SK-N-MC (cell line): ENCODE measurements at regions not wholly inside any gene's neighbourhood (a gene's known extent, or its start where the extent isn't known, plus 50 kb on each side); places are given as distances from the start of the nearest gene placed in this dataset.

Source experiments
- EZH2 ChIP-seq: fragments of 200-600 bp; sonication (generic); IDR thresholded peaks from one replicate; pipeline ENCODE4 v1.6.1; 2017; ENCODE audit warnings: antibody characterized with exemption
- POLR2AphosphoS5 ChIP-seq: IDR thresholded peaks from 2 replicates; pipeline ENCODE4 v1.6.1; 2012; ENCODE audit warnings: mild to moderate bottlenecking, low read depth, low read length, borderline replicate concordance

- TF ChIP-seq POLR2AphosphoS5 (no peak), EZH2 (no peak)
Measured at GRCh38 chr19:30113186-30113585, 171.1 kb downstream of the URI1 start.
